Mesenchymal stem cell (in vitro differentiated cells and primary cell): ENCODE measurements at regions not wholly inside any gene's neighbourhood (a gene's known extent, or its start where the extent isn't known, plus 50 kb on each side); places are given as distances from the start of the nearest gene placed in this dataset.

Experiments
- DNase-seq: peaks from one replicate; pipeline ENCODE4 v3.0.0-alpha.2; 2013
- H2AFZ ChIP-seq: one replicate; pipeline ENCODE4 v1.6.1; 2013; ENCODE audit warnings: low read depth, mild to moderate bottlenecking, control low read depth, inconsistent platforms, low read length, moderate library complexity
- H2AK5ac ChIP-seq: 2 replicates; pipeline ENCODE4 v1.6.1; 2013; ENCODE audit warnings: low read length, moderate library complexity, mild to moderate bottlenecking, inconsistent platforms; ENCODE audit not compliant: severe bottlenecking
- H2BK120ac ChIP-seq: one replicate; pipeline ENCODE4 v1.6.1; 2013; ENCODE audit warnings: low read depth, mild to moderate bottlenecking, inconsistent platforms, low read length, moderate library complexity
- H2BK12ac ChIP-seq, 2 experiments: one replicate each; pipeline ENCODE4 v1.6.1; 2013; ENCODE audit warnings: inconsistent platforms in 2 of 2, low read length in 2 of 2, mild to moderate bottlenecking in 2 of 2, moderate library complexity in 2 of 2, control low read depth in 1 of 2
- H2BK15ac ChIP-seq: one replicate; pipeline ENCODE4 v1.6.1; 2013; ENCODE audit warnings: mild to moderate bottlenecking, low read depth, inconsistent platforms; ENCODE audit not compliant: poor library complexity, severe bottlenecking
- H2BK5ac ChIP-seq: 2 replicates; pipeline ENCODE4 v1.6.1; 2013; ENCODE audit warnings: low read depth, mild to moderate bottlenecking, low read length, control low read depth, inconsistent platforms; ENCODE audit not compliant: poor library complexity, severe bottlenecking
- H3K14ac ChIP-seq, 2 experiments: one replicate each; pipeline ENCODE4 v1.6.1; 2013; ENCODE audit warnings: inconsistent platforms in 2 of 2, low read length in 2 of 2, control low read depth in 1 of 2, mild to moderate bottlenecking in 1 of 2, moderate library complexity in 1 of 2
- H3K18ac ChIP-seq, 2 experiments: one replicate each; pipeline ENCODE4 v1.6.1; 2013; ENCODE audit warnings: inconsistent platforms in 2 of 2, low read length in 2 of 2, control low read depth in 1 of 2, low read depth in 1 of 2, mild to moderate bottlenecking in 1 of 2
- H3K23ac ChIP-seq, 2 experiments: one replicate each; pipeline ENCODE4 v1.6.1; 2013; ENCODE audit warnings: inconsistent platforms in 2 of 2, low read length in 2 of 2, mild to moderate bottlenecking in 2 of 2, moderate library complexity in 2 of 2, control low read depth in 1 of 2
- H3K27ac ChIP-seq: 2 replicates; pipeline ENCODE4 v1.5.1; 2013; ENCODE audit warnings: mild to moderate bottlenecking, moderate library complexity, low read length, control low read depth, inconsistent platforms; ENCODE audit not compliant: poor library complexity, severe bottlenecking
- H3K27me3 ChIP-seq, 2 experiments: 2 replicates each; pipeline versions ENCODE4 v1.6.1 to v1.7.0; 2013; ENCODE audit warnings: low read length in 2 of 2, mild to moderate bottlenecking in 2 of 2, moderate library complexity in 2 of 2, control low read depth in 1 of 2, inconsistent platforms in 1 of 2; ENCODE audit not compliant: control insufficient read depth in 1 of 2, insufficient read depth in 1 of 2
- H3K36me3 ChIP-seq, 2 experiments: 2 replicates each; pipeline versions ENCODE4 v1.6.1 to v1.7.0; 2013; ENCODE audit warnings: low read length in 2 of 2, control low read depth in 1 of 2, inconsistent platforms in 1 of 2, low read depth in 1 of 2, mild to moderate bottlenecking in 1 of 2; ENCODE audit not compliant: insufficient read depth in 2 of 2, control insufficient read depth in 1 of 2
- H3K4ac ChIP-seq, 2 experiments: one replicate each; pipeline ENCODE4 v1.6.1; 2013; ENCODE audit warnings: inconsistent platforms in 2 of 2, low read length in 2 of 2, mild to moderate bottlenecking in 2 of 2, moderate library complexity in 2 of 2, control low read depth in 1 of 2, low read depth in 1 of 2
- H3K4me1 ChIP-seq: 2 replicates; pipeline ENCODE4 v1.6.1; 2013; ENCODE audit warnings: low read depth, low read length, control low read depth; ENCODE audit not compliant: control insufficient read depth, insufficient read depth
- H3K4me2 ChIP-seq: 2 replicates; pipeline ENCODE4 v1.6.1; 2013; ENCODE audit warnings: low read length, mild to moderate bottlenecking, inconsistent platforms; ENCODE audit not compliant: poor library complexity, severe bottlenecking
- H3K4me3 ChIP-seq, 2 experiments: 2 replicates each; pipeline versions ENCODE4 v1.5.1 to v1.7.0; 2013; ENCODE audit warnings: low read length in 2 of 2, mild to moderate bottlenecking in 2 of 2, control low read depth in 1 of 2, low read depth in 1 of 2; ENCODE audit not compliant: insufficient read depth in 1 of 2
- H3K79me1 ChIP-seq: replicated peaks from 2 replicates; pipeline ENCODE4 v1.6.1; 2013; ENCODE audit warnings: mild to moderate bottlenecking, control low read depth, low read length, inconsistent platforms; ENCODE audit not compliant: poor library complexity, severe bottlenecking
- H3K9ac ChIP-seq: 2 replicates; pipeline ENCODE4 v1.7.0; 2013; ENCODE audit warnings: mild to moderate bottlenecking, low read length, moderate library complexity
- H3K9me3 ChIP-seq: 2 replicates; pipeline ENCODE4 v1.7.0; 2013; ENCODE audit warnings: mild to moderate bottlenecking, low read length; ENCODE audit not compliant: control insufficient read depth
- H4K8ac ChIP-seq: one replicate; pipeline ENCODE4 v1.6.1; 2013; ENCODE audit warnings: inconsistent platforms, mild to moderate bottlenecking, low read length, moderate library complexity
- H4K91ac ChIP-seq: one replicate; pipeline ENCODE4 v1.6.1; 2013; ENCODE audit warnings: mild to moderate bottlenecking, low read length, inconsistent platforms
- WGBS: methylation state at CpG from one replicate; pipeline ENCODE4 v1.1.7; 2013; ENCODE audit warnings: mixed read lengths; 5-methylcytosine and 5-hydroxymethylcytosine counted together

DNA sequence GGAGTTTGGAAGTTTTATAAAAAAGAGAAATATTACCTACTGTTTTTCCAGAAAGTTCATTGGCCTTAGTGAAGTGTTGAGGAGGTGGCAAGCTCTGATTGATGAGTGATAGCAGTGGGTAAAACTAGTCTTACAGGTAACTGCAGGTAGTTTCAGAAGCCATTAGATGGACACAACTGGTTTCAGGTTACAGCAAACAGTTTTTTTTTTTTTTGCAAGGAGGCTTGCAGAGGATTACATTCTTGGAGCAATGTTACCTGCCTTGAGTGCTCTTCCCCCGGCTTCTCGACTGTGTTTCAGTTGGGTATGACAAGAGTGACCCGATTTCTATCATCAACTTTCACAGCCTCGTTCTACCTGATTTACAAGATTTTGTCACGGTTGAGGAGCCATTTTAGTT is 333.4 kb downstream of the YTHDC2 start:
- Histone ChIP-seq H3K14ac (no peak overlapping the region), H3K23ac (no peak overlapping the region), H3K9ac (no peak overlapping the region), H2BK15ac (no peak overlapping the region), H3K27ac (no peak overlapping the region), H4K8ac (no peak overlapping the region), H3K79me1 (no peaks in the 10 kb centered on the region), H2BK5ac (no peak overlapping the region), H3K4ac (no peak overlapping the region), H3K36me3 (no peaks in the 10 kb centered on the region), H3K4me2 (no peak overlapping the region), H2AFZ (no peak overlapping the region), H3K9me3 (no peaks in the 10 kb centered on the region), H4K91ac (no peak overlapping the region), H3K4me1 (no peaks in the 10 kb centered on the region), H3K18ac (no peak overlapping the region), H2BK12ac (no peak overlapping the region), H3K4me3 (no peak overlapping the region), H2BK120ac (no peak overlapping the region), H3K27me3 (no peaks in the 10 kb centered on the region), H2AK5ac (no peak overlapping the region)
- DNase-seq = no peak
- WGBS = 79% methylated on average over 4 of the region's 5 CpGs

DNA sequence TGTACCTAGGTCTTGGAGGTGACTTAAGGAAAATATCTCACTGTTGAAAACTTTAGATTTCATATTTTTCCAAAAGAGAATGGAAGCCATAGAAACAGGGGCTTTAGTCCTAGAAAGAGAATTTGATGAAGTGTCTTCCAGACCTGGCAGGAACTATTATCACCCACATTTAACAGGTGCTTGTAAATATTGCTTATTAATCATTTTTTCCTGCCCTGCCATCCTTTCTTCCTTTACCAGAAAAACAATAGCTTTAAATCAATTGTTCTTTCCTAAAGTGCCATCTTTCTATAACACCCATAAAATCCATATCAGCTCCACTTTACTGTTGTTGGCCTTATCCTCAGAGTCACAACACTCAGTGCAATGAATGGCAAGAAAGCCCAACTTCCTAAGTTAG is 350.9 kb downstream of the YTHDC2 start:
- Histone ChIP-seq H2BK5ac (no peak overlapping the region), H3K27ac (no peak overlapping the region), H4K91ac (no peak overlapping the region)

DNA sequence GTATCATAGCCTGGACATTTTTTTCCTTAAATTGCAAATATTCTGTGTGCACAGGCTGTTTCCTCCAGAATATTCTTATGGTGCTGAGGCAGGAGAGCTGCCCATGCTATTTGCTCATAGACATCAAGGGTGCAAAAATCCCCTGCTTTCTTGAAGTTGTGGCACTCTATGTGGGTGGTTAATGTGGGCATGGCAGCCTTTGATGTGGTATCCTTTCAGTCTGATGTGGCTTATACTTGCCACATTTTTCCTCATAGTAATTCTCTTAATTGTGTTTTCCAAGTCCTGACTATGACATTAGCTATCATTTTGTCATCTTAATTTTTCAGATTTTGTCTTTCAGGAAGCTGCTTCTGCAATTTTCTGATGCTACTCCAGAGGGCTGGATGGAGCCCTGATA is 353.3 kb downstream of the YTHDC2 start:
- H3K9me3 ChIP-seq = no peaks in the 10 kb centered on the region
- no peak overlapping the region for H2AFZ ChIP-seq
- no peak overlapping the region for H4K8ac ChIP-seq
- H3K79me1 ChIP-seq = no peaks in the 10 kb centered on the region
- DNase-seq = no peak
- no peak overlapping the region for H2AK5ac ChIP-seq
- H3K9ac ChIP-seq = no peak overlapping the region
- no peaks in the 10 kb centered on the region for H3K36me3 ChIP-seq
- H3K23ac ChIP-seq = no peak overlapping the region
- H3K14ac ChIP-seq = no peak overlapping the region
- no peak overlapping the region for H2BK5ac ChIP-seq
- no peaks in the 10 kb centered on the region for H3K4me1 ChIP-seq
- no peak overlapping the region for H2BK15ac ChIP-seq
- no peaks in the 10 kb centered on the region for H3K27me3 ChIP-seq
- no peak overlapping the region for H3K4me3 ChIP-seq
- no peak overlapping the region for H3K4me2 ChIP-seq
- no peak overlapping the region for H3K4ac ChIP-seq
- no peak overlapping the region for H3K18ac ChIP-seq
- H4K91ac ChIP-seq = no peak overlapping the region
- H2BK12ac ChIP-seq = no peak overlapping the region
- no peak overlapping the region for H3K27ac ChIP-seq
- H2BK120ac ChIP-seq = no peak overlapping the region

More for the DNA sequence above, 350.9 kb downstream of the YTHDC2 start:
- Histone ChIP-seq H3K23ac (no peak overlapping the region), H3K4me3 (no peak overlapping the region), H2BK120ac (no peak overlapping the region), H3K79me1 (no peaks in the 10 kb centered on the region), H2BK15ac (no peak overlapping the region), H2BK12ac (no peak overlapping the region), H3K36me3 (no peaks in the 10 kb centered on the region), H3K14ac (no peak overlapping the region), H4K8ac (no peak overlapping the region), H3K4me2 (no peak overlapping the region), H3K9ac (no peak overlapping the region), H3K4ac (no peak overlapping the region), H3K4me1 (no peaks in the 10 kb centered on the region), H2AFZ (no peak overlapping the region), H3K27me3 (no peaks in the 10 kb centered on the region), H3K9me3 (peaks cover 6% of the 10 kb centered on the region), H3K18ac (no peak overlapping the region), H2AK5ac (no peak overlapping the region)
- DNase-seq = no peak

DNA sequence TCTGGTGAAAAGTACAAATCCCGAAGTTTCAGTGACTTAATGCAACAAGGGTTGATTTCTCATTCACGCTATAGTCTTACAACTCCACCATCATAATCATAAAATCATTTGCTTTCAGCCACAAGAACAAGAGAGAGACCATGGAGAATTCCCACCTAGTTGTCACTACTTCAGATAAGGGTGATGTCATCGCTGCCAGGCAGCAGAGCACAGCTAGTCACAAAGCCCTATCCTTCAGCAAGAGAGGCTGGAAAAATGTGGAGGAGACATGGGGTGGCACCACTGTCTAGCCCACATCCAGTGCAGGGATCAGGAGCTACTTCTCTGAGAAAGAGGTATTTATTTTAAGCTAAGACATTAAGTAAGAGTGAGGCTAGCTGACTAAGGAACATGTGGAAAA is 356.1 kb downstream of the YTHDC2 start:
- no peaks in the 10 kb centered on the region for H3K27me3 ChIP-seq
- no peaks in the 10 kb centered on the region for H3K79me1 ChIP-seq
- no peak overlapping the region for H3K23ac ChIP-seq
- H3K9me3 ChIP-seq = no peaks in the 10 kb centered on the region
- H2BK15ac ChIP-seq = no peak overlapping the region
- no peak overlapping the region for H3K4ac ChIP-seq
- no peak overlapping the region for H3K27ac ChIP-seq
- H3K4me2 ChIP-seq = no peak overlapping the region
- H4K91ac ChIP-seq = no peak overlapping the region
- no peaks in the 10 kb centered on the region for H3K4me1 ChIP-seq
- 75% methylated on average over 3 of the region's 3 CpGs for WGBS
- no peak overlapping the region for H2BK120ac ChIP-seq
- no peak overlapping the region for H3K9ac ChIP-seq
- no peak overlapping the region for H2BK12ac ChIP-seq
- H3K18ac ChIP-seq = no peak overlapping the region
- H2BK5ac ChIP-seq = no peak overlapping the region
- DNase-seq = no peak
- no peak overlapping the region for H2AFZ ChIP-seq
- no peak overlapping the region for H2AK5ac ChIP-seq
- H3K36me3 ChIP-seq = no peaks in the 10 kb centered on the region
- no peak overlapping the region for H3K14ac ChIP-seq
- no peak overlapping the region for H4K8ac ChIP-seq
- no peak overlapping the region for H3K4me3 ChIP-seq
